Neural crest cell (in vitro differentiated cells): ENCODE measurements at regions not wholly inside any gene's neighbourhood (a gene's known extent, or its start where the extent isn't known, plus 50 kb on each side); places are given as distances from the start of the nearest gene placed in this dataset.
"Not testable (repeated sequence)": the region's sequence is repeated elsewhere in the genome, so short reads cannot be mapped to it uniquely, and the experiment has no call there.

Source experiments
- DNase-seq: peaks from one replicate; pipeline ENCODE4 v3.0.0; 2021; ENCODE audit warnings: low read depth, mixed read lengths, low spot score
- H3K27ac Mint-ChIP-seq: one replicate; pipeline ENCODE4 v1.8.0; 2021; ENCODE audit warnings: mild to moderate bottlenecking, mixed read lengths; ENCODE audit not compliant: unreplicated experiment
- H3K27me3 Mint-ChIP-seq: 2 replicates; pipeline ENCODE4 v1.8.0; 2021; ENCODE audit warnings: low read depth, mild to moderate bottlenecking, mixed read lengths
- H3K36me3 Mint-ChIP-seq: 2 replicates; pipeline ENCODE4 v1.8.0; 2021; ENCODE audit warnings: low read depth, mild to moderate bottlenecking, mixed read lengths
- H3K4me1 Mint-ChIP-seq: 2 replicates; pipeline ENCODE4 v1.8.0; 2021; ENCODE audit warnings: mixed read lengths
- H3K4me3 Mint-ChIP-seq: one replicate; pipeline ENCODE4 v1.8.0; 2021; ENCODE audit warnings: mild to moderate bottlenecking, mixed read lengths
- H3K9me3 Mint-ChIP-seq: 2 replicates; pipeline ENCODE4 v1.8.0; 2021; ENCODE audit warnings: mixed read lengths
- CTCF ChIP-seq: fragments of 200-600 bp; sonication (generic); conservative IDR thresholded peaks from 2 replicates; pipeline ENCODE4 v1.5.0; 2021; ENCODE audit warnings: antibody characterized with exemption, mild to moderate bottlenecking

GRCh38 chr1:37358992-37359391 lies 115.4 kb upstream of the ZC3H12A start:
- H3K27ac Mint-ChIP-seq: no peak overlapping the region

GRCh38 chr1:37360011-37360410 lies 114.4 kb upstream of the ZC3H12A start:
- Mint-ChIP-seq H3K4me1 (peaks cover 4% of the 10 kb centered on the region), H3K36me3 (no peaks in the 10 kb centered on the region), H3K27ac (no peak overlapping the region), H3K4me3 (no peak overlapping the region), H3K9me3 (no peaks in the 10 kb centered on the region), H3K27me3 (peaks cover 85% of the 10 kb centered on the region)
- DNase-seq: no peak
- TF ChIP-seq CTCF: no peak

More at GRCh38 chr1:37358992-37359391, 115.4 kb upstream of the ZC3H12A start:
- Mint-ChIP-seq H3K36me3 (no peaks in the 10 kb centered on the region), H3K27me3 (peaks cover 83% of the 10 kb centered on the region), H3K4me3 (no peak overlapping the region), H3K4me1 (peaks cover 4% of the 10 kb centered on the region), H3K9me3 (no peaks in the 10 kb centered on the region)
- TF ChIP-seq CTCF: no peak
- DNase-seq: no peak

GRCh38 chr1:37362594-37363385 lies 111.6 kb upstream of the ZC3H12A start:
- Mint-ChIP-seq H3K4me1 (peaks cover 4% of the 10 kb centered on the region), H3K36me3 (no peaks in the 10 kb centered on the region), H3K27ac (no peak overlapping the region), H3K27me3 (peaks cover 73% of the 10 kb centered on the region), H3K9me3 (no peaks in the 10 kb centered on the region), H3K4me3 (no peak overlapping the region)
- DNase-seq: no peak
- no peak for TF ChIP-seq CTCF

- Mint-ChIP-seq H3K36me3 (no peaks in the 10 kb centered on the region), H3K27ac (no peak overlapping the region), H3K9me3 (no peaks in the 10 kb centered on the region), H3K4me1 (peaks cover 4% of the 10 kb centered on the region), H3K27me3 (peaks cover 71% of the 10 kb centered on the region), H3K4me3 (no peak overlapping the region)
- DNase-seq: no peak
- no peak for TF ChIP-seq CTCF
These were observed 110.8 kb upstream of the ZC3H12A start for GRCh38 chr1:37363535-37363934.

- DNase-seq, H3K36me3 Mint-ChIP-seq, H3K9me3 Mint-ChIP-seq, H3K4me1 Mint-ChIP-seq, H3K27ac Mint-ChIP-seq, H3K4me3 Mint-ChIP-seq: not testable (repeated sequence)
- peaks cover 57% of the 10 kb centered on the region for H3K27me3 Mint-ChIP-seq
These were observed 105.6 kb upstream of the ZC3H12A start for GRCh38 chr1:37368665-37369315.

GRCh38 chr1:37372302-37372701 lies 102.1 kb upstream of the ZC3H12A start:
- no peak for DNase-seq
- H3K9me3 Mint-ChIP-seq: no peaks in the 10 kb centered on the region
- H3K27me3 Mint-ChIP-seq: peaks cover 63% of the 10 kb centered on the region
- no peak overlapping the region for H3K4me3 Mint-ChIP-seq
- no peaks in the 10 kb centered on the region for H3K4me1 Mint-ChIP-seq
- no peak for TF ChIP-seq CTCF
- H3K27ac Mint-ChIP-seq: no peak overlapping the region
- no peaks in the 10 kb centered on the region for H3K36me3 Mint-ChIP-seq
